ENCODE measurements at regions not wholly inside any gene's neighbourhood (a gene's known extent, or its start where the extent isn't known, plus 50 kb on each side); places are given as distances from the start of the nearest gene placed in this dataset.

GRCh38 chr1:218171302-218171893 lies 113.7 kb upstream of the RRP15 start:
- no peaks in the 10 kb centered on the region for H3K9me3 ChIP-seq (ENCODE audit: control insufficient read depth, low read length, poor library complexity, severe bottlenecking)
- no peaks in the 10 kb centered on the region for H3K36me3 Mint-ChIP-seq (ENCODE audit: low read depth)
- ATAC-seq (no peak), DNase-seq (no peak)
- H3K4me1 Mint-ChIP-seq, result no peaks in the 10 kb centered on the region
- H3K4me3 Mint-ChIP-seq, result no peak overlapping the region
- H3K27me3 Mint-ChIP-seq, result peaks cover 38% of the 10 kb centered on the region
- H3K27ac Mint-ChIP-seq, result no peak overlapping the region

GRCh38 chr1:218182455-218182854 lies 102.6 kb upstream of the RRP15 start:
- Mint-ChIP-seq H3K4me1 (no peaks in the 10 kb centered on the region), H3K4me3 (no peak overlapping the region), H3K36me3 (ENCODE audit: low read depth) (no peaks in the 10 kb centered on the region), H3K27me3 (peaks cover 8% of the 10 kb centered on the region), H3K27ac (no peak overlapping the region)
- H3K9me3 ChIP-seq (ENCODE audit: control insufficient read depth, low read length, poor library complexity, severe bottlenecking), result no peaks in the 10 kb centered on the region
- no peak for ATAC-seq
- DNase-seq, result no peak

GRCh38 chr1:218200979-218201378 lies 84.1 kb upstream of the RRP15 start:
- DNase-seq, result no peak
- no peaks in the 10 kb centered on the region for H3K4me1 Mint-ChIP-seq
- H3K36me3 Mint-ChIP-seq (ENCODE audit: low read depth), result no peaks in the 10 kb centered on the region
- H3K9me3 ChIP-seq (ENCODE audit: control insufficient read depth, low read length, poor library complexity, severe bottlenecking), result no peaks in the 10 kb centered on the region
- H3K27me3 Mint-ChIP-seq, result peaks cover 7% of the 10 kb centered on the region
- ATAC-seq, result no peak
- H3K4me3 Mint-ChIP-seq, result no peak overlapping the region
- no peak overlapping the region for H3K27ac Mint-ChIP-seq

DNA sequence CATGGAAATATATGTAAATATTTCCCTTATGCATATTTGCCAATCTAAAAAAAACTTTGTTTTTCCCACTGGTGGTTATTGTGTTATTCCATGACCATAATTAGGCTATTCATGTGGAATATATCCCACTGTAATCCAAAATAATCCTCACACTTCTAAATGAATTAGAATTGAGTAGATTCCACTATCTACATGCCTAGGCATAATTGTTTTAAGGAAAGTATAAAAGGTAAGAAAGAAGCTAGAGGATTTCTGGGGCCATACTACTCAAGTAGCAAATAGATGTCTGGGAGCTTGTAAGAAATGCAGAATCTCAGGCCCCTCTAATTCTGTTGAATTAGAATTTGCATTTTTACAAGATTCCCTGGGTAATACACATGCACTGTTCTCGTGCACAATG lies 83.5 kb upstream of the RRP15 start:
- no peak for DNase-seq
- no peak for ATAC-seq
- peaks cover 7% of the 10 kb centered on the region for H3K27me3 Mint-ChIP-seq
- no peaks in the 10 kb centered on the region for H3K4me1 Mint-ChIP-seq
- no peak overlapping the region for H3K4me3 Mint-ChIP-seq
- H3K27ac Mint-ChIP-seq, result no peak overlapping the region
- no peaks in the 10 kb centered on the region for H3K9me3 ChIP-seq (ENCODE audit: control insufficient read depth, low read length, poor library complexity, severe bottlenecking)
- H3K36me3 Mint-ChIP-seq (ENCODE audit: low read depth), result no peaks in the 10 kb centered on the region

GRCh38 chr1:218205721-218206120 lies 79.4 kb upstream of the RRP15 start:
- ATAC-seq, result no peak

GRCh38 chr1:218207194-218207593 lies 77.9 kb upstream of the RRP15 start:
- no peak overlapping the region for H3K27ac Mint-ChIP-seq
- H3K36me3 Mint-ChIP-seq (ENCODE audit: low read depth), result no peaks in the 10 kb centered on the region
- no peak overlapping the region for H3K4me3 Mint-ChIP-seq
- H3K9me3 ChIP-seq (ENCODE audit: control insufficient read depth, low read length, poor library complexity, severe bottlenecking), result no peaks in the 10 kb centered on the region
- DNase-seq, result no peak
- no peaks in the 10 kb centered on the region for H3K4me1 Mint-ChIP-seq
- H3K27me3 Mint-ChIP-seq, result peaks cover 5% of the 10 kb centered on the region
- no peak for ATAC-seq

More at GRCh38 chr1:218205721-218206120, 79.4 kb upstream of the RRP15 start:
- H3K4me3 Mint-ChIP-seq, result no peak overlapping the region
- H3K36me3 Mint-ChIP-seq (ENCODE audit: low read depth), result no peaks in the 10 kb centered on the region
- no peaks in the 10 kb centered on the region for H3K9me3 ChIP-seq (ENCODE audit: control insufficient read depth, low read length, poor library complexity, severe bottlenecking)
- H3K4me1 Mint-ChIP-seq, result no peaks in the 10 kb centered on the region
- DNase-seq, result no peak
- H3K27me3 Mint-ChIP-seq, result peaks cover 6% of the 10 kb centered on the region
- H3K27ac Mint-ChIP-seq, result no peak overlapping the region

DNA sequence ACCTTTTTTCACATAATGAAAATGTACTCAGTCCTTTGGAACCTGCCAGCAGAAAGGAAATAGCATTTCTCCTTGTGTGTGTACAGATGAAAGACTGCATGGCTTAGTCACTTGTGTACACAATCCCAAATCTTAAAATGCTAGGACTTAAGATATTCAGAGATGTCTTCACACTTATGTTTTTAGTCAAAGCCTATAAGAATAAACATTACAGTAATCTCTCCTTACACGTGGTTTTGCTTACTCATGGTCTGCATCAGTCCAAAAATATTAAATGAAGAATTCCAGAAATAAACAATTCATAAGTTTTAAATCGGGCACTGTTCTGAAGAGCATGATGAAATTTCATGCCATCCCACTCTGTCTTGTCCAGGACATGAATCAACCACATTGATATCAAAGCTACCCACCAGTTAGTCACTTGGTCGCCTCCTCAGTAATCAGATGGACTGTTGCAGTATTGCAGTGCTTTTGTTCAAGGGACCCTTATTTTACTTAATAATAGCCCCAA lies 75.7 kb upstream of the RRP15 start:
- H3K9me3 ChIP-seq (ENCODE audit: control insufficient read depth, low read length, poor library complexity, severe bottlenecking), result no peaks in the 10 kb centered on the region
- peaks cover 20% of the 10 kb centered on the region for H3K27me3 Mint-ChIP-seq
- H3K36me3 Mint-ChIP-seq (ENCODE audit: low read depth), result no peaks in the 10 kb centered on the region
- no peaks in the 10 kb centered on the region for H3K4me1 Mint-ChIP-seq
- DNase-seq (no peak), ATAC-seq (no peak)
- H3K27ac Mint-ChIP-seq, result no peak overlapping the region
- H3K4me3 Mint-ChIP-seq, result no peak overlapping the region

- no peak for DNase-seq
- Mint-ChIP-seq H3K27ac (no peak overlapping the region), H3K36me3 (ENCODE audit: low read depth) (peaks cover 2% of the 10 kb centered on the region), H3K27me3 (peaks cover 36% of the 10 kb centered on the region), H3K4me3 (no peak overlapping the region), H3K4me1 (no peaks in the 10 kb centered on the region)
- no peaks in the 10 kb centered on the region for H3K9me3 ChIP-seq (ENCODE audit: control insufficient read depth, low read length, poor library complexity, severe bottlenecking)
- ATAC-seq, result no peak
Observed at GRCh38 chr1:218211241-218211640, 73.9 kb upstream of the RRP15 start.

DNA sequence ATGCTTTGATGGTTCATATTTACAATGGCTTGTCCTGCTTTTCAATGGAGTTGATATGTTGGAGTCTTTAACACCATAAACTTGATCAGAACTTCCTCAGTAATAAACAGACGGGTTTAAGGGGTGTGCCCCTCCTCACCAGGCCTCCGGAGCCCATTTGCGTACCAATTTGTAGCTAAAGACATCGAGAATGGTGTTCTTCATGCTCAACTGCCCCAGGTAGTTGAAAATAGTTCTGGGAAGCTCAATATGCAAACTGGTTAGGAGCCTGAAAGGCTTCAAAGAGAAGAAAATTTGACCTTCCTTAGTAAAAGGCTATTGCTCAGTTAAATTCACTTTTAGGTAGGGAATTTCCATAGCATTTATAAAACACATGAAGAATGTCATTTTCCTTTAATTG lies 68.1 kb upstream of the RRP15 start:
- H3K27ac Mint-ChIP-seq, result no peak overlapping the region
- H3K36me3 Mint-ChIP-seq (ENCODE audit: low read depth), result peaks cover 2% of the 10 kb centered on the region
- no peaks in the 10 kb centered on the region for H3K4me1 Mint-ChIP-seq
- H3K9me3 ChIP-seq (ENCODE audit: control insufficient read depth, low read length, poor library complexity, severe bottlenecking), result no peaks in the 10 kb centered on the region
- DNase-seq (no peak), ATAC-seq (no peak)
- H3K4me3 Mint-ChIP-seq, result no peak overlapping the region
- H3K27me3 Mint-ChIP-seq, result peaks cover 48% of the 10 kb centered on the region

GRCh38 chr1:218219460-218219859 lies 65.6 kb upstream of the RRP15 start:
- Mint-ChIP-seq H3K36me3 (ENCODE audit: low read depth) (peaks cover 2% of the 10 kb centered on the region), H3K4me1 (no peaks in the 10 kb centered on the region), H3K4me3 (no peak overlapping the region), H3K27ac (no peak overlapping the region), H3K27me3 (peaks cover 33% of the 10 kb centered on the region)
- DNase-seq (no peak), ATAC-seq (no peak)
- no peaks in the 10 kb centered on the region for H3K9me3 ChIP-seq (ENCODE audit: control insufficient read depth, low read length, poor library complexity, severe bottlenecking)

- H3K9me3 ChIP-seq (ENCODE audit: control insufficient read depth, low read length, poor library complexity, severe bottlenecking), result no peaks in the 10 kb centered on the region
- no peaks in the 10 kb centered on the region for H3K36me3 Mint-ChIP-seq (ENCODE audit: low read depth)
- DNase-seq (no peak), ATAC-seq (no peak)
- no peak overlapping the region for H3K4me3 Mint-ChIP-seq
- H3K4me1 Mint-ChIP-seq, result no peaks in the 10 kb centered on the region
- peaks cover 11% of the 10 kb centered on the region for H3K27me3 Mint-ChIP-seq
- H3K27ac Mint-ChIP-seq, result no peak overlapping the region
Observed at GRCh38 chr1:218224101-218224500, 61.0 kb upstream of the RRP15 start.

GRCh38 chr1:218226005-218226404 lies 59.1 kb upstream of the RRP15 start:
- DNase-seq, result no peak
- no peaks in the 10 kb centered on the region for H3K4me1 Mint-ChIP-seq
- H3K4me3 Mint-ChIP-seq, result no peak overlapping the region
- H3K27me3 Mint-ChIP-seq, result peaks cover 7% of the 10 kb centered on the region
- ATAC-seq, result no peak
- H3K27ac Mint-ChIP-seq, result no peak overlapping the region
- H3K9me3 ChIP-seq (ENCODE audit: control insufficient read depth, low read length, poor library complexity, severe bottlenecking), result no peaks in the 10 kb centered on the region
- no peaks in the 10 kb centered on the region for H3K36me3 Mint-ChIP-seq (ENCODE audit: low read depth)

Data from T-helper 17 cell (primary cell).